ENCODE measurements at regions not wholly inside any gene's neighbourhood (a gene's known extent, or its start where the extent isn't known, plus 50 kb on each side); places are given as distances from the start of the nearest gene placed in this dataset.

GRCh38 chr10:131492211-131492857 is 180.8 kb upstream of the TCERG1L start:
- DNase-seq: no peak

DNA sequence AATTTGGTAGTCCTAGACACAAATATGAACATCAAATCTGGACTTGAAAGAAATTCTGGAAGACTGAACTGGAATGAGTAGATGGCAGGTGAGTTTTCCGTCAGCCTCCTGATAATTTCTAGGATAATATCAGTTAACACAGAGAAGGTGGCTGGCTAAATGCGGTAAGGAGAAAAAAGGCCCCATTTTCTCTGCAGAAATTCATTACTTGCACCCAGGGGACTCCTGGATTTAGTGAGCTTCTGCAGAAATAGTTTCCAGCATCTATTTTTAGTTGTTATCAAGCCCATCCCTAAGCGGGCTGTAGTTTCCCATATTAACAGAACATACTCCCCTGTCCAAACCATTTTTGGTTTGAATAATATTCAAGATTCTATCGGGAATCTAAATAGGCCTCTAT is 181.9 kb upstream of the TCERG1L start:
- DNase-seq: no peak

- no peak for DNase-seq
Observed at GRCh38 chr10:131494451-131494850, 182.9 kb upstream of the TCERG1L start.

DNA sequence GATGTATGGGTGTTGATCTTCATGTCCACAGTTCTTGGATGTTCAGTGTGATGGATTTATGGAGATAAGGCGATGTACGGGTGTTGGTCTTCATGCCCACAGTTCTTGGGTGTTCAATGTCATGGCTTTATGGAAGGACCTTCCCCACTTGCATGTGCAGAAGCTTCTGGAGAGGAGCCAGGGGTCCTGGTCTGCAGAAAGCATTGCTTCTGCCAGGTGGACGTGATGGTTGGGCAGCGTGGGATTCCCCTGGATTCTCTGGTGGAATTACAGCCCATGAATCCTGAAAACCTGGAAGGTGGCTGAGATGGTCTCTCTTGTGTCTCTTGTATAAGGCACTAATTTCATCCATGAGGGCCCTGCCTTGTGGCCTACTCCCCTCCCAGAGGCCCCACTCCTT is 183.7 kb upstream of the TCERG1L start:
- no peak for DNase-seq

DNA sequence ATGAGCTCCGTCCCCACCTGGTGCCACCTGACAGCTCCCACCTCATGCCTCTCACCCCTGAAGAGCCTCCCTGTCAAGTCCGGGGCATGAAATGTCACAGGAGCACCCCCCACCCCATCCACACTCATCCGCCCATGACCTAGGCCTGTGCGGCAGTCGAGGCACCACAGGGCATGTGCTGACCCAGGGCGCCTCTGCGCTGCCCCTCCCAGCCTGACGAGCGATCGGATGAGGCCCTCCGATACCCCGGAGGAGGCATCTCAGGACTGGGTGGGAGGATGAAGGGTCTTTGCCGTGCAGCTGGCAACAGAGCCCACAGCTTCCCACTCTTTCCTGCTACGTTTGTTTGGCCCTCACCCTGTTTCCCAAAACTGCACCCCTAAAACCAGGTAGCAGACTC is 184.4 kb upstream of the TCERG1L start:
- DNase-seq: no peak

DNA sequence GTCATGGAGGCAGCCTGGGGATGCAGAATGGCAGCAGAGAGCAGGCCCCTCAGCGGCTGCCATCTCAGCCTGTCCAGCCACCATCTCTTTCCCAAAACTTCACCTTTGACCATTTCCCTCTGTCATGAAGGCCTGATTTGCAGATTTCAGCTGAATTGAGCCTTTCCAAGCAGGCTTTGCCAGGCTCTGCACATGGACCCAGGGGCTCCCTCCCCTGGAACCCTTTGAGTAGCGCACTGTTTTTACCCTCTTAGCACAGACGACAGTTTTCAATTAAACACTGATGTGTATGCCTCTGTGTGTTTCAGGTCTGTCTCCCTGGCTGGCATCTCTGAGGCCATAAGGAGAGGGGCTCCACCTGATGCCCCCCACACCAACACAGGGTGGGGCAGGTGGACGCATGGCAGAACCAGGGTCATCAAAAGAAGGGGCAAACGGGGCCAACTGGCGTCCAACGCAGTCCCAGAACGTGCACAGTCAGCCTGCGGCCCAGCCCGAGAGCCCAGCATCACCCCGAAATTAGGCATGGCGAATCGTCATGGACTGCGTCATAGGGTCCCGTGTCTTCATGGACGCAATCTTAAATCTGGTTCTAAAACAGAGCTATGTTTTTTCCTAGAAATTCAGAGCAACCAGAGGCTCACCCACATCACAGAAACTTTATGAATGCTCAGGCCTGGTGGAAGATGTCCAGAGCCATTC is 185.0 kb upstream of the TCERG1L start:
- no peak for DNase-seq

GRCh38 chr10:131499566-131499965 is 188.0 kb upstream of the TCERG1L start:
- DNase-seq: no peak

DNA sequence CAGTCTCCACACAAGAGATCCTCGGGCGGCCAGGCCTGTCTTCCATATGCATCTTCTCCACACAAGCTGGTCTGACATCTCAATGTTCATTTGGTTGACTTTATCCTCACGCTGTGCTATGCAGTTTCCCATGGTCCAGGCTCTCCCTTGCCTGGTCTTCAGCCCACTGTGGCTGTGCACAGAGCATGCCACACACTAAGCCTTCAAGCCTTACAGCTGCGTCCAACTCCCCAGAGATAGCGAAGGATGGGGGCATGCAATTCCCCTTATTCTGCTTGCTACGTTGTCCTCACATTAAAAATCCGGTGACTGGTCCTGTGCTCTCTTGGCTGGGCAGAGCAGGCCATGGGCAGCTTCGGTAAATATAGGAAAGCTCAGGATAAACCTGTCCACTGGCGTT is 188.7 kb upstream of the TCERG1L start:
- no peak for DNase-seq

DNA sequence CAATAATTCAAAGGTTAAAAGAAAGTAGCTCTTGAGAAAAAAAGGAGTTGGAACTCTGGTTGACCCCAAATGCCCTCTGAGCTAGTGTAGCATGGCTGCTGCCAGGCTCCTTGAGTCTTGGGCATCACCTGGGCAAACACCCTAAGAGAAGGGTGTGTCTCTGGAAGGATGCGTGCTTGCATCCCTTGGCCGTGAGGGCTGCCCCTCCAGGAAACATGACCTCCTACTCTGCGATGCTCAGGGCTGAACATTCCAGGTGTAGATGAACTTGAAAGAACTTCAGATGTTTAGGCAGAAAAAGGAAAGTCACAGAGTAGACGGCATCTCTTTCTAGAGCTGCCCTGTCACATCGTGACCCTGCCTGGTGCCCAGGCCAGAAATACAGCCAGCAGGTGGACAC is 189.4 kb upstream of the TCERG1L start:
- no peak for DNase-seq

GRCh38 chr10:131503992-131504391 is 192.5 kb upstream of the TCERG1L start:
- DNase-seq: no peak

DNA sequence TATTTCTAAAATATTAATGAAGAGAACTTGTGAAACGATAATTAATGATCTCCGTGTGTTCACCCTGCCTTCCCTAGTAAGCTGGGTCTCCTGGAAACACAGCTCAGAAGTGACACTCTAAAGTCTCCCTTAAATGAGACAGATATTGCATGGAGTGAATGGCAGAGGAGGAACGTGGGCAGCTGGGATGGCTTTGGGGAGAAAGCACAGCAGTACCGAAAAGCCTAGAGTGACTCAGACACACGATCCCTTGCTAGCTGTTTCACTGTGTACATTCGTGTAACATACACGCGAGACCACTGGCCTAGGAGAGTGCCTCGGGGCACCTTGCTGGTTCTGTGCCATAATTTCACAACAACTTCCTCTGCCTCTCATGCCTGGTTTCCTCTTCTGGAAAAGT is 199.9 kb upstream of the TCERG1L start:
- no peak for DNase-seq

DNA sequence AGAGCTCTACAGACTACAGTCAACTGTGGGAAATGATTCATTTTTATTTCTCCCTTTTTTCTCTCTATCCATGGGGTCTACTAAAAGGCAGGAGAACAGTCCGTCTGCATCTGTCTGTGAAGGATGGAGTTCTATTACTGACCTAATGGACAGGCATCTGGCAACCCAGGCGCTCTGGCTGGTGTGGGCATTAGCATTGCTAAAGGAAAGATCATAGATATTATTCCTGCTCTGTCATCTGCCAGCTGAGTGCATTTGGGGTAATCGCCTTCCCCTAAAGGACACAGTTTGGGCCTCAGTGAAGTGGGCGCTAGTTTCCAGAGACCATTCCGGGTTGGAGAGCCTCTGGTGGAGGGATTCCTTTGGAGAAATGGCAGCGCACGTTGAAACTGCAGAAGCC is 201.3 kb upstream of the TCERG1L start:
- no peak for DNase-seq

DNA sequence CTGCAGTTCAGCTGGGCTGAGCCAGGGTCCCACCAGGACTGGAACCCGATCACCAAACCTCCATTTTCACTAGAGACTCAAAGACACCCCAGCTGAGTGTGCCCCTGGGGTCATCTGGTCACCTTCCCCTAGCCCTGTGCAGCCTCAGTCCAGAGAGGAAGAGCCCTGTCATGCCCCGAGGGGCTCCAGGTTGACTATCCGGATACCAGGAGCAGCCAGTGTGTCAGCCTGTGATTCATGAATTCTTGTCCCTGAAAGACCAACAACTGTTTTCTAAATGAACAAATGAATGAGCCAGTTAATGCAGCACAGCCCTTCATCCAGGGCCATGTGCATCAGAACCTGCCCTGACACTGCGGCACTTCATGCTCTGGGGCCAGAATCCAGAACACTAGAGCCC is 201.9 kb upstream of the TCERG1L start:
- no peak for DNase-seq

- DNase-seq: no peak
Observed at GRCh38 chr10:131513901-131514300, 202.4 kb upstream of the TCERG1L start.

GRCh38 chr10:131514454-131514853 is 202.9 kb upstream of the TCERG1L start:
- no peak for DNase-seq

DNA sequence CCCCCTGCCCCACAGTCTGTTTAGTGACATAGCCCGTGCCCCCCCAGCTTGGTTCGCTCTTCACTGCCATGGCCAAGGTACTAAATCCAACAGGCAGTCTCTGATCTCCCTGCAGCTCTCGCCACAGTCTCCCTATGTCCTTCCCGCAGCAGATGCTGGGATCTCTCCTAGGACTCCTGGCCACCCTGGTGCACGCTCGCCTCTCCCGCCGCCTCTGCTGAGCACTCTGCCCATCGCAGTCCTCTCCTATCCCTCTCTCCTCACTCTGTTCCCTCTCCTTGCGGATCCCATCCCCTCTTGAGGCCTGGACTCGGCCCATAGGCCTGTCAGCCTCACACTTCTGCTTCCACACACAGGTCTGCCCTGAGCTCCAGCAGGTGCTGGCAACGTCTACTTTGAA is 204.8 kb upstream of the TCERG1L start:
- DNase-seq: no peak

DNA sequence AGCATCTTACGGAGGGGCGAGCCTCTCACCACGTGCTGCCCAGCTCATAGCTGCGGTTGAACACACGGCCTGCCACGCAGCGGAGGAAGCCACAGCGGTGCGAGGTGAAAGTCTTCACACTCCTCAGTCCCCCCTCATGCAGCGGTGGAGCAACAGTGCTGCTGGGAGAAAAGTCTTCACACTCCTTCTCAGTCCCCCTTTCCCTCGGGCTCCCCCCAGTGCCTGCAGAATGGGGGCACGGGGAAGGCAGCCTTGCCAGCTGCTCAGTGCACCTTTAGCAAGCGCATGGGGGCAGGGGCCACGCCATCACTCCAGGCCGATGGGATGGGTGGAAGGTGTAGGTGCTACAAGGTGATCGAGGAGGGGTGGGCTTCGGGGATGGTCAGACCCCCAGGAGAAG is 206.3 kb upstream of the TCERG1L start:
- DNase-seq: no peak

DNA sequence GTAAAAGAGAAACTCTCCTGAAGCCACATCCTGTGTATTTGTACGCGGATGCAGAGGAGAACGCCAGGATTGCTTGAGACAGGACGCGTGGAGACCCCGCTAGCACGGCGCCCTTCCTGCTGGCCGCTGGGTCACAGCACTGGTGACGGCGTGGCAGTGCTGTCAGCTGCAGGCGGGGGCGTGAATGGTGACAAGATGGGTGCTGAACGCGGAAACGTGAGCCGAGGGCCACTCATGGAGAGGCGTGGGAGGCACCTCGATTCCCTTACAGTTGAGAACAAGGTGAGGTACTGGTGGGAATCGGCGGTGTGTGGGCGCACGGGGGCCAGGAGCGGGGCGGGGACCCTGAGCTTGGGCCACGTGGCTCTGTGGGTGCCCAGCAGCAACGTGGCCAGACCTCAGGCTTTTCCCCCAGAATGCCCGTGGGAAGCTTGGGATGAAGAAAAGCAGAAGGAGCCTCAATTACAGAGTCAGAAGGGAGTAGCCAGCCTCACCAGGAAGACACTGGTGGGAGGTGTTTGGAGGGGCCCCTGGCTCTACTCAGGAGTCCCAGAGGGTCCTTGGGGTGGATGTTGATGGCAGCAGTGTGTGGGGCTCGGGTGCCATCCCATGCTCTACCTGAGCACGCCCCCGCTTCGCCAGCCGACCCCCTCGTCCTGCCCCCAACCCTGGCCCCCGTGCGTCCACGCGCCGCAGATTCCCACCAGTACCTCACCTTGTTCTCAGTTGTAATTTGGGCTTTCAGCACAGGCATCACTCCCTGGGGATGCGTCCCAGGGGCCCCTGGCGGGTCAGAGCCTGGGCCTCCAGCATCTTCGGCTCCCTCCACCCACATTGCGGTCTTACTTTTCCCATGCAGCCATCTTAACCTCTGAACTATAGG is 208.4 kb upstream of the TCERG1L start:
- no peak for DNase-seq

- DNase-seq: no peak
Observed at GRCh38 chr10:131531265-131532190, 220.0 kb upstream of the TCERG1L start.

- no peak for DNase-seq
Observed at GRCh38 chr10:131532291-131532690, 220.8 kb upstream of the TCERG1L start.

DNA sequence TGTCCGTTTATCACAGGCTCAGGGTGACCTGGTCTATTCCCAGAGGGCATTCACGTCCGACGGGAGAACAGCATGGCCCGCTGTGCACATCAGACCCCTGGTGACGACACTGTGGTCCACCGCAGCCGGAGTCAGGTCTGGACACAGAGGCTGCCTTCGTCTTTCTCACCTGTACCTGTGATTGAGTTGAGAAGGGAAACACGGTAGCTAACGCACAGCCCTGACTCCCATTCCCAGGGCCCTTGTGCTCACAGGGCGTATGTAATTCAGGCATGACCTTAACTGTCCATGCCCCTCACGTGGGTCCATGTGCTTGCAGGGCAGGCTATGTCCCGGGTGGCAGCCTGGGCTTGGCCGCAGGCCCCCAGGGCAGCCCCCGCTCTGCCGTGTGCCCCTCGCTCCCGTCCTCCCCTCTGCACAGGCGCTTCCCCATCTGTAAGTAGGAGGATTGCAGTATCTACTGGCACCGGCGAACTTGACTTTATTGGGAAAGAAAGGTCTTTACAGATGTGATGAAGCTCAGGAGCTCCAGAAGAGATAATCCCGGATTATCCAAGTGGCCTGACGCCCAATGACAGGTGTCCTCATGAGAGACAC is 221.3 kb upstream of the TCERG1L start:
- DNase-seq: no peak

DNA sequence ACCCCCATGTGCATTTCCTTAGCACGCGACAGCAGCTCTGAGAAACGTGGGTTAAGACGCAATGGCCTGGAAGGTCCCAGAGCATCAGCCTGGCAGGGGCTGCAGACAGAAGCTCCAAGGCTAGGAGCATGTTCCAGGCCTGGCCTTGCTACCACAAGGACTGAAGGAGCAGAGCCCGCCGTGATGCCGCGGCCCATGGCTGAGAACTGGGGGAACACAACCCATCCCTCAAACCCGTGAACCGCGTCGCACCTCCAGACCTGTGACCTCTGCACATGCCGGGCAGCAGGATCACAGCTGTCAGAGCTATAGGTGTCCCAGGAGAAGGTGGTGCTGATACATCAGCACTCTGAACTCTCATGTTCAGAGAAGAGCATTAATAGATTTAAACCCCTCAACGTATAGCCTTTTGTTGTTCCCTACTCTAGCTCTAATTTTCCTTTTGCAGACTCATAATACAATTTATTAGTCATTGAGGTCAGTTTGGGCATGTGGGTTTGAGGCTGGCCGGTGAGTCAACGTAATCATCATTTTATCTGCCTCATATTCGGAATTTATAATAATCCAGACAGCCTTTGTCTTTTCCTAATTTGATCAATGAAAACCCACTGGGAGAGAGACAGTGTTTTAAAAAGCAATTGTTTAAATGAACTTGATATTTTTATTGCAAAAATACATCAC is 222.5 kb upstream of the TCERG1L start:
- DNase-seq: no peak

Data from NCI-H510A (cell line).